Keratinocyte (primary cell): ENCODE measurements at regions not wholly inside any gene's neighbourhood (a gene's known extent, or its start where the extent isn't known, plus 50 kb on each side); places are given as distances from the start of the nearest gene placed in this dataset.

Source experiments
- DNase-seq: peaks from one replicate; pipeline ENCODE4 v3.0.0-alpha.2; 2011; ENCODE audit warnings: low read depth, missing footprints, low spot score
- FAIRE-seq: peaks from 2 replicates; lab custom pipeline; 2011; peaks lifted over from hg19 to GRCh38; lab: Jason Lieb, UNC
- H2AFZ ChIP-seq: 2 replicates; pipeline ENCODE4 v1.6.0; 2012; ENCODE audit warnings: low read length, control low read depth, inconsistent platforms; ENCODE audit not compliant: control insufficient read depth
- H3K27ac ChIP-seq: 2 replicates; pipeline ENCODE4 v1.5.1; 2011; ENCODE audit warnings: low read length; ENCODE audit not compliant: control insufficient read depth, insufficient read depth
- H3K27me3 ChIP-seq: 3 replicates; pipeline ENCODE4 v1.6.0; 2011; ENCODE audit warnings: low read length; ENCODE audit not compliant: control insufficient read depth, insufficient read depth; ENCODE audit errors: extremely low read depth
- H3K36me3 ChIP-seq, 2 experiments: 2 replicates in 1 of 2; 3 replicates in 1 of 2; pipeline ENCODE4 v1.5.1; 2011; ENCODE audit warnings: low read length in 2 of 2, mild to moderate bottlenecking in 1 of 2; ENCODE audit not compliant: control insufficient read depth in 2 of 2, insufficient read depth in 2 of 2; ENCODE audit errors: extremely low read depth in 1 of 2
- H3K4me1 ChIP-seq: 3 replicates; pipeline ENCODE4 v1.5.1; 2011; ENCODE audit warnings: low read length; ENCODE audit not compliant: control insufficient read depth, insufficient read depth; ENCODE audit errors: extremely low read depth
- H3K4me2 ChIP-seq: 3 replicates; pipeline ENCODE4 v1.6.0; 2011; ENCODE audit warnings: low read depth, low read length; ENCODE audit not compliant: control insufficient read depth, insufficient read depth; ENCODE audit errors: extremely low read depth
- H3K4me3 ChIP-seq, 3 experiments: fragments of 200-600 bp in 1 of 3; sonication (generic) in 1 of 3; 2 replicates in 2 of 3; 3 replicates in 1 of 3; pipeline ENCODE4 v1.5.1; 2011 to 2016; ENCODE audit warnings: low read length in 3 of 3, mild to moderate bottlenecking in 3 of 3, control low read depth in 2 of 3, inconsistent platforms in 1 of 3, low read depth in 1 of 3, mixed read lengths in 1 of 3, mixed run types in 1 of 3, moderate library complexity in 1 of 3; ENCODE audit not compliant: control insufficient read depth in 2 of 3, insufficient read depth in 2 of 3; ENCODE audit errors: extremely low read depth in 1 of 3
- H3K79me2 ChIP-seq: 2 replicates; pipeline ENCODE4 v1.6.0; 2012; ENCODE audit warnings: low read length; ENCODE audit not compliant: control insufficient read depth, insufficient read depth
- H3K9ac ChIP-seq: 3 replicates; pipeline ENCODE4 v1.6.0; 2011; ENCODE audit warnings: low read length; ENCODE audit not compliant: control insufficient read depth, insufficient read depth; ENCODE audit errors: extremely low read depth
- H3K9me1 ChIP-seq: 3 replicates; pipeline ENCODE4 v1.6.0; 2011; ENCODE audit warnings: low read length; ENCODE audit not compliant: control insufficient read depth, insufficient read depth; ENCODE audit errors: extremely low read depth
- H3K9me3 ChIP-seq: 2 replicates; pipeline ENCODE4 v1.5.1; 2012; ENCODE audit warnings: low read depth, low read length; ENCODE audit not compliant: control insufficient read depth
- H4K20me1 ChIP-seq: 3 replicates; pipeline ENCODE4 v1.6.0; 2011; ENCODE audit warnings: low read length; ENCODE audit not compliant: control insufficient read depth, insufficient read depth; ENCODE audit errors: extremely low read depth
- EZH2 ChIP-seq: IDR thresholded peaks from one replicate; pipeline ENCODE4 v1.6.1; 2012; ENCODE audit warnings: inconsistent platforms, mild to moderate bottlenecking, low read length, moderate library complexity
- dilution Hi-C: fragments of 300-500 bp; cut with MboI; formaldehyde crosslinking; loops from one replicate; pipeline ENCODE4 v1.7.0; 2020; ENCODE audit warnings: low sequenced_read_pairs; ENCODE audit not compliant: extremely low pct_ligation_motif_present
- TF ChIP-seq, protein P1 (sequence below), 3 experiments: IDR thresholded peaks in 1 of 3; conservative IDR thresholded peaks in 1 of 3; optimal IDR thresholded peaks in 1 of 3; 2 replicates in 2 of 3; 3 replicates in 1 of 3; pipeline versions ENCODE3 to v1.5.1; 2011; ENCODE audit warnings: low read length in 3 of 3, mild to moderate bottlenecking in 3 of 3, moderate library complexity in 2 of 3, control low read depth in 1 of 3, inconsistent platforms in 1 of 3; ENCODE audit not compliant: insufficient read depth in 2 of 3; ENCODE audit errors: extremely low read depth in 1 of 3

DNA sequence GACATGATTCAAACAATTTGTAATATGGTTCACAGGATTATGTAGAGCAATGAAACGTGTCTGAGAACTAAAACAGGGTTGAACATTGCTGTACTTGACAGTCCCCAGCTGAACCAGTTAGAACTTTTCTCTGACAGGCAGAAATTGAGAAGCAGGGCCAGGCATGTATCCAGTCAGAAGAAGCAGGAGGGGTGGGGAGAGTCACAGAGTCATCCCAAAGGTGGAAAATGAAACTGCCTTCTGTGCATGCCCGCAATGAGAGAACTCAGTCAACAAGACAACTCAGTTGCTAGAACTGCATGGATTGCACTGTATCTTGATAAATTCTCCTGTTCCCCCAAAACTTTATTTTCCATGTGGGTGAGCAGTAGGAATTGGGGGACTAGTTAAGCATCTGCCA lies 72.9 kb upstream of the PRLR start:
- Histone ChIP-seq H3K9ac (no peak overlapping the region), H3K4me1 (peaks cover 3% of the 10 kb centered on the region)
- dilution Hi-C loops: no loop called here

DNA sequence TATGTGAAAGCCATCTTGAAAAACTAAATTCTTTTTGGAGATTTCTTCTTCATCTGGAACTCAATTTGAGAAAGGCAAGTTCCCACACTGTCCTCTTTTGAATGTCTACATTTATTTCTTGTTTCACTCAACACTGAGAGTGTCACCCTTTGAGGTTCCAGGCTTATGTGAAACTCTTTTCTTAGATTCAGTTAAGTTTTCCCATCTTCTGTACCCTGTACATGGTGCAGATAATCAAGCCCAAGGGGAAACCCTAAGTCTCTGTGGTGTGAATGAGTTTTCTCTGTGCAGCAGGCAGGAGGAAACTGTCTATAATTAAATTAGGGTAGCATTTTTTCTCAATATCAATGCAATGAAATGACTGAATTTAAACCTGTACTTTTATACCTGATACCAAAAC lies 72.3 kb upstream of the PRLR start:
- H4K20me1 ChIP-seq: no peaks in the 10 kb centered on the region
- no peak overlapping the region for H3K9ac ChIP-seq
- no peaks in the 10 kb centered on the region for H3K9me3 ChIP-seq
- dilution Hi-C loops: no loop called here
- H3K4me2 ChIP-seq: no peak overlapping the region
- no peaks in the 10 kb centered on the region for H3K36me3 ChIP-seq
- H3K79me2 ChIP-seq: no peaks in the 10 kb centered on the region
- peaks cover 9% of the 10 kb centered on the region for H3K27me3 ChIP-seq
- no peak overlapping the region for H3K4me3 ChIP-seq
- no peak for DNase-seq
- FAIRE-seq: no peak
- TF ChIP-seq, protein P1, sequence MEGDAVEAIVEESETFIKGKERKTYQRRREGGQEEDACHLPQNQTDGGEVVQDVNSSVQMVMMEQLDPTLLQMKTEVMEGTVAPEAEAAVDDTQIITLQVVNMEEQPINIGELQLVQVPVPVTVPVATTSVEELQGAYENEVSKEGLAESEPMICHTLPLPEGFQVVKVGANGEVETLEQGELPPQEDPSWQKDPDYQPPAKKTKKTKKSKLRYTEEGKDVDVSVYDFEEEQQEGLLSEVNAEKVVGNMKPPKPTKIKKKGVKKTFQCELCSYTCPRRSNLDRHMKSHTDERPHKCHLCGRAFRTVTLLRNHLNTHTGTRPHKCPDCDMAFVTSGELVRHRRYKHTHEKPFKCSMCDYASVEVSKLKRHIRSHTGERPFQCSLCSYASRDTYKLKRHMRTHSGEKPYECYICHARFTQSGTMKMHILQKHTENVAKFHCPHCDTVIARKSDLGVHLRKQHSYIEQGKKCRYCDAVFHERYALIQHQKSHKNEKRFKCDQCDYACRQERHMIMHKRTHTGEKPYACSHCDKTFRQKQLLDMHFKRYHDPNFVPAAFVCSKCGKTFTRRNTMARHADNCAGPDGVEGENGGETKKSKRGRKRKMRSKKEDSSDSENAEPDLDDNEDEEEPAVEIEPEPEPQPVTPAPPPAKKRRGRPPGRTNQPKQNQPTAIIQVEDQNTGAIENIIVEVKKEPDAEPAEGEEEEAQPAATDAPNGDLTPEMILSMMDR (optimal IDR thresholded peaks at IDR 0.05 in 1 of 3, IDR thresholded peaks at IDR 0.05 in 1 of 3, conservative IDR thresholded peaks at IDR 0.05 in 1 of 3; ENCODE audit: extremely low read depth in 1 of 3, insufficient read depth in 2 of 3, low read length in 3 of 3): no peak
- TF ChIP-seq EZH2: no peak
- no peak overlapping the region for H2AFZ ChIP-seq
- no peak overlapping the region for H3K27ac ChIP-seq
- no peaks in the 10 kb centered on the region for H3K9me1 ChIP-seq
- peaks cover 3% of the 10 kb centered on the region for H3K4me1 ChIP-seq

More for the DNA sequence above, 72.9 kb upstream of the PRLR start:
- Histone ChIP-seq H3K27me3 (peaks cover 9% of the 10 kb centered on the region), H3K79me2 (no peaks in the 10 kb centered on the region), H3K36me3 (no peaks in the 10 kb centered on the region), H3K4me2 (peak overlapping the region; percentile 50), H2AFZ (peak overlapping the region; percentile 2), H3K9me1 (no peaks in the 10 kb centered on the region), H3K9me3 (no peaks in the 10 kb centered on the region), H3K4me3 (no peak overlapping the region), H4K20me1 (no peaks in the 10 kb centered on the region), H3K27ac (no peak overlapping the region)
- DNase-seq: no peak
- TF ChIP-seq, protein P1 (optimal IDR thresholded peaks at IDR 0.05 in 1 of 3, IDR thresholded peaks at IDR 0.05 in 1 of 3, conservative IDR thresholded peaks at IDR 0.05 in 1 of 3; ENCODE audit: extremely low read depth in 1 of 3, insufficient read depth in 2 of 3, low read length in 3 of 3): no peak
- TF ChIP-seq EZH2: no peak
- peak; percentile 70 for FAIRE-seq
